SK-N-SH (cell line): ENCODE measurements at regions not wholly inside any gene's neighbourhood (a gene's known extent, or its start where the extent isn't known, plus 50 kb on each side); places are given as distances from the start of the nearest gene placed in this dataset.

Source experiments
- CTCF ChIA-PET: fragments of 300-600, 350-600 bp; formaldehyde crosslinking; extraction: SDS; loops from one replicate; lab custom pipeline; 2021; lab: Yijun Ruan, JAX
- POLR2A ChIA-PET: fragments of 350-600 bp; sonication (Branson Sonifier 250); formaldehyde crosslinking; extraction: SDS; loops from one replicate; lab custom pipeline; 2020; ENCODE audit warnings: antibody characterized with exemption, inconsistent platforms; lab: Yijun Ruan, JAX
- DNase-seq: peaks from one replicate; pipeline ENCODE4 v3.0.0; 2012
- H2AFZ ChIP-seq: fragments of 200-600 bp; sonication (generic); 2 replicates; pipeline ENCODE4 v1.8.1; 2016; ENCODE audit warnings: antibody characterized with exemption, mild to moderate bottlenecking, low read depth
- H3F3A ChIP-seq: fragments of 200-600 bp; sonication (generic); replicated peaks from 2 replicates; pipeline ENCODE3; 2016; ENCODE audit warnings: antibody characterized with exemption, mild to moderate bottlenecking; ENCODE audit not compliant: insufficient read depth
- H3K27ac ChIP-seq, 2 experiments: fragments of 200-500 bp in 1 of 2; fragments of 200-600 bp in 1 of 2; sonication (Bioruptor generic) in 1 of 2; sonication (generic), shearing (Covaris generic) in 1 of 2; 2 replicates each; pipeline versions ENCODE4 v1.5.1 to v1.6.1; 2014 to 2016; ENCODE audit warnings: low read depth in 2 of 2, inconsistent platforms in 1 of 2, low read length in 1 of 2, mild to moderate bottlenecking in 1 of 2, mixed read lengths in 1 of 2
- H3K27me3 ChIP-seq: fragments of 200-600 bp; sonication (generic), shearing (Covaris generic); 2 replicates; pipeline ENCODE4 v1.6.1; 2016; ENCODE audit warnings: mixed run types; ENCODE audit not compliant: insufficient read depth
- H3K36me3 ChIP-seq, 2 experiments: fragments of 200-500 bp in 1 of 2; fragments of 200-600 bp in 1 of 2; sonication (Bioruptor generic) in 1 of 2; sonication (generic) in 1 of 2; replicated peaks in 1 of 2; 2 replicates each; pipeline versions ENCODE3 to v1.5.1; 2014 to 2016; ENCODE audit warnings: low read length in 1 of 2, mild to moderate bottlenecking in 1 of 2; ENCODE audit not compliant: insufficient read depth in 2 of 2, control insufficient read depth in 1 of 2
- H3K4me1 ChIP-seq, 2 experiments: fragments of 200-500 bp in 1 of 2; fragments of 200-600 bp in 1 of 2; sonication (Bioruptor generic) in 1 of 2; sonication (generic), shearing (Covaris generic) in 1 of 2; 2 replicates each; pipeline versions ENCODE4 v1.5.1 to v1.6.1; 2014 to 2016; ENCODE audit warnings: low read depth in 1 of 2, low read length in 1 of 2, mixed run types in 1 of 2; ENCODE audit not compliant: insufficient read depth in 2 of 2, control insufficient read depth in 1 of 2
- H3K4me2 ChIP-seq: fragments of 200-600 bp; sonication (generic), shearing (Covaris generic); 2 replicates; pipeline ENCODE4 v1.6.1; 2017; ENCODE audit warnings: mixed run types
- H3K4me3 ChIP-seq, 2 experiments: fragments of 200-500 bp in 1 of 2; fragments of 200-600 bp in 1 of 2; sonication (Bioruptor generic) in 1 of 2; sonication (generic), shearing (Covaris generic) in 1 of 2; 2 replicates each; pipeline versions ENCODE4 v1.5.1 to v1.8.1; 2014 to 2016; ENCODE audit warnings: low read depth in 2 of 2, inconsistent platforms in 1 of 2, low read length in 1 of 2, mild to moderate bottlenecking in 1 of 2, mixed read lengths in 1 of 2, moderate library complexity in 1 of 2
- H3K79me2 ChIP-seq: fragments of 200-600 bp; sonication (generic); 2 replicates; pipeline ENCODE4 v1.8.1; 2017; ENCODE audit warnings: mild to moderate bottlenecking; ENCODE audit not compliant: insufficient read depth
- H3K9ac ChIP-seq: fragments of 200-600 bp; sonication (generic); 2 replicates; pipeline ENCODE4 v1.6.1; 2017; ENCODE audit warnings: mixed run types
- H3K9me2 ChIP-seq: fragments of 200-600 bp; sonication (generic); 2 replicates; pipeline ENCODE4 v1.6.1; 2017; ENCODE audit warnings: mixed run types
- H3K9me3 ChIP-seq: fragments of 200-600 bp; sonication (generic); 2 replicates; pipeline ENCODE4 v1.6.1; 2017; ENCODE audit warnings: mixed run types, mild to moderate bottlenecking, moderate library complexity
- H4K20me1 ChIP-seq: fragments of 200-600 bp; sonication (generic); 2 replicates; pipeline ENCODE4 v1.6.1; 2017; ENCODE audit warnings: mild to moderate bottlenecking, mixed run types; ENCODE audit not compliant: insufficient read depth
- CHD2 ChIP-seq: fragments of 150-350 bp; IDR thresholded peaks from 2 replicates; pipeline ENCODE4 v1.6.1; 2018; ENCODE audit warnings: low read length; ENCODE audit not compliant: partially characterized antibody
- ELF1 ChIP-seq: IDR thresholded peaks from 2 replicates; pipeline ENCODE4 v1.4.0; 2012
- FOSL2 ChIP-seq: IDR thresholded peaks from 2 replicates; pipeline ENCODE4 v1.4.0; 2012; ENCODE audit warnings: low read depth, mild to moderate bottlenecking, moderate library complexity, borderline replicate concordance
- FOXJ3 ChIP-seq: sonication (generic); formaldehyde crosslinking; IDR thresholded peaks from 2 replicates; pipeline ENCODE4 v1.5.1; 2020; ENCODE audit warnings: mild to moderate bottlenecking, missing genetic modification reagents
- GABPA ChIP-seq: IDR thresholded peaks from 2 replicates; pipeline ENCODE4 v1.4.0; 2012; ENCODE audit warnings: low read depth, mild to moderate bottlenecking
- MAX ChIP-seq: IDR thresholded peaks from 2 replicates; pipeline ENCODE4 v1.4.0; 2012; ENCODE audit warnings: low read depth
- MEF2A ChIP-seq: IDR thresholded peaks from 2 replicates; pipeline ENCODE4 v1.4.0; 2012; ENCODE audit warnings: low read depth, borderline replicate concordance
- MXI1 ChIP-seq: IDR thresholded peaks from 2 replicates; pipeline ENCODE4 v1.6.1; 2012; ENCODE audit warnings: mild to moderate bottlenecking, low read depth, low read length, improper control_type of control experiment
- NFIC ChIP-seq: IDR thresholded peaks from 2 replicates; pipeline ENCODE4 v1.4.0; 2012; ENCODE audit warnings: borderline replicate concordance
- NRF1 ChIP-seq: IDR thresholded peaks from 2 replicates; pipeline ENCODE4 v1.6.1; 2012; ENCODE audit warnings: low read depth, mild to moderate bottlenecking, low read length
- POLR2AphosphoS5 ChIP-seq: IDR thresholded peaks from 2 replicates; pipeline ENCODE4 v1.6.1; 2012; ENCODE audit warnings: low read depth, low read length
- RAD21 ChIP-seq: IDR thresholded peaks from 2 replicates; pipeline ENCODE4 v1.6.1; 2012; ENCODE audit warnings: mild to moderate bottlenecking, low read length
- RXRA ChIP-seq: IDR thresholded peaks from 2 replicates; pipeline ENCODE4 v1.4.0; 2012; ENCODE audit warnings: low read depth, mild to moderate bottlenecking, borderline replicate concordance
- SIN3A ChIP-seq: IDR thresholded peaks from 2 replicates; pipeline ENCODE4 v1.6.1; 2012; ENCODE audit warnings: low read depth, mild to moderate bottlenecking, low read length, moderate library complexity, borderline replicate concordance
- TAF1 ChIP-seq: IDR thresholded peaks from 2 replicates; pipeline ENCODE4 v1.6.1; 2012; ENCODE audit warnings: low read depth, mild to moderate bottlenecking, low read length, moderate library complexity, borderline replicate concordance
- TCF12 ChIP-seq: IDR thresholded peaks from 2 replicates; pipeline ENCODE4 v1.4.0; 2012
- WGBS: methylation state at CpG from one replicate; pipeline ENCODE4 v1.1.6; 2017; ENCODE audit warnings: low lambda C conversion rate; 5-methylcytosine and 5-hydroxymethylcytosine counted together
- TF ChIP-seq, protein P1 (sequence below): IDR thresholded peaks from 2 replicates; pipeline ENCODE4 v1.4.0; 2012; ENCODE audit warnings: low read depth, borderline replicate concordance
- TF ChIP-seq, protein P2 (sequence below): fragments of 150-350 bp; IDR thresholded peaks from 2 replicates; pipeline ENCODE4 v1.6.1; 2016; ENCODE audit warnings: mild to moderate bottlenecking, low read depth, low read length
- TF ChIP-seq, protein P3 (sequence below): IDR thresholded peaks from 2 replicates; pipeline ENCODE4 v1.4.0; 2012; ENCODE audit warnings: low read depth, borderline replicate concordance

- Histone ChIP-seq H3K36me3 (no peaks in the 10 kb centered on the region), H3K4me1 (no peaks in the 10 kb centered on the region), H3K4me3 (no peak overlapping the region), H3K9me3 (no peaks in the 10 kb centered on the region), H3K9ac (no peak overlapping the region), H3K27me3 (no peaks in the 10 kb centered on the region), H3K27ac (no peak overlapping the region), H2AFZ (no peak overlapping the region), H3K9me2 (no peaks in the 10 kb centered on the region), H4K20me1 (no peaks in the 10 kb centered on the region), H3K4me2 (no peak overlapping the region), H3K79me2 (no peaks in the 10 kb centered on the region), H3F3A (no peaks in the 10 kb centered on the region)
- DNase-seq = no peak
- CTCF ChIA-PET = no interaction called here
- WGBS = 1% methylated on average over 3 of the region's 3 CpGs
- POLR2A ChIA-PET = no interaction called here
- TF ChIP-seq TAF1 = no peak
- no peak for TF ChIP-seq FOXJ3 (CRISPR knock-in tag)
- TF ChIP-seq MAX = no peak
- TF ChIP-seq, protein P1, sequence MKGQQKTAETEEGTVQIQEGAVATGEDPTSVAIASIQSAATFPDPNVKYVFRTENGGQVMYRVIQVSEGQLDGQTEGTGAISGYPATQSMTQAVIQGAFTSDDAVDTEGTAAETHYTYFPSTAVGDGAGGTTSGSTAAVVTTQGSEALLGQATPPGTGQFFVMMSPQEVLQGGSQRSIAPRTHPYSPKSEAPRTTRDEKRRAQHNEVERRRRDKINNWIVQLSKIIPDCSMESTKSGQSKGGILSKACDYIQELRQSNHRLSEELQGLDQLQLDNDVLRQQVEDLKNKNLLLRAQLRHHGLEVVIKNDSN = no peak
- TF ChIP-seq RXRA = no peak
Measured at GRCh38 chr18:4858379-4859127, 338.5 kb downstream of the AKAIN1 start.

GRCh38 chr18:4854671-4855070, 342.4 kb downstream of the AKAIN1 start:
- Histone ChIP-seq H3K27me3 (no peaks in the 10 kb centered on the region), H3K4me3 (no peak overlapping the region), H4K20me1 (no peaks in the 10 kb centered on the region), H3K9me2 (no peaks in the 10 kb centered on the region), H3K36me3 (no peaks in the 10 kb centered on the region)
- POLR2A ChIA-PET = no interaction called here
- TF ChIP-seq MEF2A (no peak), POLR2AphosphoS5 (no peak), RAD21 (no peak), CHD2 (no peak), TAF1 (no peak), NRF1 (no peak), ELF1 (no peak), GABPA (no peak), TCF12 (no peak), SIN3A (no peak), FOSL2 (no peak), MXI1 (no peak), NFIC (no peak)
- TF ChIP-seq, protein P2, sequence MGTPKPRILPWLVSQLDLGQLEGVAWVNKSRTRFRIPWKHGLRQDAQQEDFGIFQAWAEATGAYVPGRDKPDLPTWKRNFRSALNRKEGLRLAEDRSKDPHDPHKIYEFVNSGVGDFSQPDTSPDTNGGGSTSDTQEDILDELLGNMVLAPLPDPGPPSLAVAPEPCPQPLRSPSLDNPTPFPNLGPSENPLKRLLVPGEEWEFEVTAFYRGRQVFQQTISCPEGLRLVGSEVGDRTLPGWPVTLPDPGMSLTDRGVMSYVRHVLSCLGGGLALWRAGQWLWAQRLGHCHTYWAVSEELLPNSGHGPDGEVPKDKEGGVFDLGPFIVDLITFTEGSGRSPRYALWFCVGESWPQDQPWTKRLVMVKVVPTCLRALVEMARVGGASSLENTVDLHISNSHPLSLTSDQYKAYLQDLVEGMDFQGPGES = no peak
- TF ChIP-seq, protein P3, sequence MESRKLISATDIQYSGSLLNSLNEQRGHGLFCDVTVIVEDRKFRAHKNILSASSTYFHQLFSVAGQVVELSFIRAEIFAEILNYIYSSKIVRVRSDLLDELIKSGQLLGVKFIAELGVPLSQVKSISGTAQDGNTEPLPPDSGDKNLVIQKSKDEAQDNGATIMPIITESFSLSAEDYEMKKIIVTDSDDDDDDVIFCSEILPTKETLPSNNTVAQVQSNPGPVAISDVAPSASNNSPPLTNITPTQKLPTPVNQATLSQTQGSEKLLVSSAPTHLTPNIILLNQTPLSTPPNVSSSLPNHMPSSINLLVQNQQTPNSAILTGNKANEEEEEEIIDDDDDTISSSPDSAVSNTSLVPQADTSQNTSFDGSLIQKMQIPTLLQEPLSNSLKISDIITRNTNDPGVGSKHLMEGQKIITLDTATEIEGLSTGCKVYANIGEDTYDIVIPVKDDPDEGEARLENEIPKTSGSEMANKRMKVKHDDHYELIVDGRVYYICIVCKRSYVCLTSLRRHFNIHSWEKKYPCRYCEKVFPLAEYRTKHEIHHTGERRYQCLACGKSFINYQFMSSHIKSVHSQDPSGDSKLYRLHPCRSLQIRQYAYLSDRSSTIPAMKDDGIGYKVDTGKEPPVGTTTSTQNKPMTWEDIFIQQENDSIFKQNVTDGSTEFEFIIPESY = no peak
- TF ChIP-seq, all 33 proteins: peak for 0
- no peak overlapping the region for H2AFZ ChIP-seq
- CTCF ChIA-PET = no interaction called here
- H3K27ac ChIP-seq = no peak overlapping the region
- H3K9me3 ChIP-seq = no peaks in the 10 kb centered on the region
- H3K79me2 ChIP-seq = no peaks in the 10 kb centered on the region
- H3F3A ChIP-seq = no peaks in the 10 kb centered on the region
- no peaks in the 10 kb centered on the region for H3K4me1 ChIP-seq
- DNase-seq = no peak
- no peak overlapping the region for H3K4me2 ChIP-seq
- 4% methylated on average over 1 of the region's 1 CpG for WGBS
- no peak overlapping the region for H3K9ac ChIP-seq
